HepG2 (cell line): ENCODE measurements at regions not wholly inside any gene's neighbourhood (a gene's known extent, or its start where the extent isn't known, plus 50 kb on each side); places are given as distances from the start of the nearest gene placed in this dataset.

Source experiments
- ATAC-seq: fragments of 200-7000 bp; cut with Tn5 transposase; 3 replicates; pipeline ENCODE4 v1.9.1; 2020; ENCODE audit warnings: mild to moderate bottlenecking, moderate library complexity
- BruUV-seq: library from RNA; stranded (reverse); fragments of 400-500 nt; replicated peaks from 2 replicates; lab custom pipeline; 2021; lab: Mats Ljungman, UMichigan
- CTCF ChIA-PET: fragments of 300-600 bp; formaldehyde crosslinking; extraction: SDS; loops from one replicate; lab custom pipeline; 2021; ENCODE audit warnings: low total read pairs, inconsistent platforms, low intra/inter-chr PET ratio; lab: Yijun Ruan, JAX
- POLR2A ChIA-PET: fragments of 350-600 bp; sonication (Branson Sonifier 250); formaldehyde crosslinking; loops from one replicate; lab custom pipeline; 2020; ENCODE audit warnings: antibody characterized with exemption, inconsistent platforms; lab: Yijun Ruan, JAX
- DNase-seq: peaks from one replicate; pipeline ENCODE4 v3.0.0-alpha.2; 2015; ENCODE audit warnings: low spot score
- FAIRE-seq: peaks from 3 replicates; lab custom pipeline; 2011; peaks lifted over from hg19 to GRCh38; lab: Jason Lieb, UNC
- H2AFZ ChIP-seq: one replicate; pipeline ENCODE4 v1.6.1; 2011; ENCODE audit warnings: low read length, inconsistent platforms
- H3K27ac ChIP-seq: fragments of 300-600 bp; 3 replicates; pipeline ENCODE4 v1.8.0; 2011; ENCODE audit warnings: mixed run types, mild to moderate bottlenecking, mixed read lengths, low read length, inconsistent platforms; ENCODE audit not compliant: insufficient read depth; ENCODE audit errors: extremely low read length
- H3K27me3 ChIP-seq, 2 experiments: fragments of 200-600 bp in 1 of 2; 2 replicates in 1 of 2; 3 replicates in 1 of 2; pipeline versions ENCODE4 v1.6.0 to v1.8.0; 2011; ENCODE audit warnings: low read length in 2 of 2, mild to moderate bottlenecking in 2 of 2, moderate library complexity in 2 of 2, inconsistent platforms in 1 of 2; ENCODE audit not compliant: insufficient read depth in 2 of 2, control insufficient read depth in 1 of 2
- H3K36me3 ChIP-seq, 2 experiments: fragments of 200-600 bp in 1 of 2; replicated peaks in 1 of 2; 2 replicates in 1 of 2; 3 replicates in 1 of 2; pipeline versions ENCODE4 v1.5.1 to v1.8.0; 2011; ENCODE audit warnings: low read length in 2 of 2, inconsistent platforms in 1 of 2; ENCODE audit not compliant: insufficient read depth in 2 of 2, control insufficient read depth in 1 of 2
- H3K4me1 ChIP-seq: 2 replicates; pipeline ENCODE4 v1.5.1; 2012; ENCODE audit warnings: low read length, inconsistent platforms; ENCODE audit not compliant: insufficient read depth
- H3K4me2 ChIP-seq: 2 replicates; pipeline ENCODE4 v1.6.0; 2011; ENCODE audit warnings: low read depth, low read length, inconsistent platforms
- H3K4me3 ChIP-seq, 3 experiments: fragments of 200-600 bp in 1 of 3; sonication (generic), shearing (Covaris generic) in 1 of 3; replicated peaks in 1 of 3; 2 replicates each; pipeline ENCODE4 v1.5.1; 2011 to 2016; ENCODE audit warnings: low read length in 3 of 3, inconsistent platforms in 2 of 3, low read depth in 2 of 3, mild to moderate bottlenecking in 2 of 3, control low read depth in 1 of 3, mixed read lengths in 1 of 3; ENCODE audit not compliant: insufficient read depth in 1 of 3
- H3K79me2 ChIP-seq: one replicate; pipeline ENCODE4 v1.6.1; 2011; ENCODE audit warnings: low read length, inconsistent platforms; ENCODE audit not compliant: insufficient read depth
- H3K9ac ChIP-seq: 2 replicates; pipeline ENCODE4 v1.6.0; 2011; ENCODE audit warnings: mild to moderate bottlenecking, low read depth, low read length, inconsistent platforms; ENCODE audit not compliant: insufficient read depth
- H3K9me3 ChIP-seq: 2 replicates; pipeline ENCODE4 v1.5.1; 2012; ENCODE audit warnings: mild to moderate bottlenecking, low read length
- H4K20me1 ChIP-seq: 2 replicates; pipeline ENCODE4 v1.6.0; 2011; ENCODE audit warnings: inconsistent platforms, mild to moderate bottlenecking, low read length, moderate library complexity; ENCODE audit not compliant: insufficient read depth
- ARID5B ChIP-seq: IDR thresholded peaks from 2 replicates; pipeline ENCODE4 v1.4.0; 2020; ENCODE audit warnings: mild to moderate bottlenecking, missing genetic modification reagents
- ATAD3A ChIP-seq: sonication (generic); formaldehyde crosslinking; IDR thresholded peaks from 2 replicates; pipeline ENCODE4 v1.4.0; 2020; ENCODE audit warnings: missing genetic modification reagents
- BRCA1 ChIP-seq: sonication (generic); formaldehyde crosslinking; IDR thresholded peaks from 2 replicates; pipeline ENCODE4 v1.4.0; 2020; ENCODE audit warnings: missing genetic modification reagents
- GZF1 ChIP-seq: sonication (generic); formaldehyde crosslinking; IDR thresholded peaks from 2 replicates; pipeline ENCODE4 v1.5.1; 2020; ENCODE audit warnings: mild to moderate bottlenecking, missing genetic modification reagents
- HNF4A ChIP-seq: sonication (generic); formaldehyde crosslinking; IDR thresholded peaks from 2 replicates; pipeline ENCODE4 v1.4.0; 2020; ENCODE audit warnings: missing genetic modification reagents
- HOXD1 ChIP-seq: sonication (generic); formaldehyde crosslinking; IDR thresholded peaks from 2 replicates; pipeline ENCODE4 v1.5.0; 2020; ENCODE audit warnings: missing genetic modification reagents
- KMT2B ChIP-seq: IDR thresholded peaks from 2 replicates; pipeline ENCODE4 v1.6.1; 2016; ENCODE audit warnings: missing genetic modification reagents, missing compliant biosample characterization
- POLR2AphosphoS2 ChIP-seq: IDR thresholded peaks from 2 replicates; pipeline ENCODE4 v1.6.1; 2011; ENCODE audit warnings: low read depth, low read length, improper control_type of control experiment
- RBAK ChIP-seq: sonication (generic); formaldehyde crosslinking; IDR thresholded peaks from 2 replicates; pipeline ENCODE4 v1.5.1; 2020; ENCODE audit warnings: mild to moderate bottlenecking, missing genetic modification reagents
- ZC3H13 ChIP-seq: sonication (generic); formaldehyde crosslinking; IDR thresholded peaks from 2 replicates; pipeline ENCODE4 v1.8.1; 2023; ENCODE audit warnings: mild to moderate bottlenecking, missing genetic modification reagents, moderate library complexity
- ZFP90 ChIP-seq: sonication (generic); formaldehyde crosslinking; IDR thresholded peaks from 2 replicates; pipeline ENCODE4 v1.8.0; 2022; ENCODE audit warnings: missing genetic modification reagents, mild to moderate bottlenecking, inconsistent platforms, borderline replicate concordance
- ZNF282 ChIP-seq: fragments of 450-650 bp; IDR thresholded peaks from 2 replicates; pipeline ENCODE4 v1.6.1; 2018; ENCODE audit not compliant: partially characterized antibody
- ZNF567 ChIP-seq: sonication (generic); formaldehyde crosslinking; IDR thresholded peaks from 2 replicates; pipeline ENCODE4 v1.8.1; 2023; ENCODE audit warnings: mild to moderate bottlenecking, missing genetic modification reagents, borderline replicate concordance
- ZNF83 ChIP-seq: sonication (generic); formaldehyde crosslinking; IDR thresholded peaks from 2 replicates; pipeline ENCODE4 v1.4.0; 2020; ENCODE audit warnings: missing genetic modification reagents, mild to moderate bottlenecking, borderline replicate concordance
- ZNF850 ChIP-seq: sonication (generic); formaldehyde crosslinking; conservative IDR thresholded peaks from 2 replicates; pipeline ENCODE4 v1.9.0; 2021; ENCODE audit warnings: mild to moderate bottlenecking, missing genetic modification reagents
- WGBS: methylation state at CpG from one replicate; pipeline ENCODE4 v1.1.6; 2017; ENCODE audit warnings: low lambda C conversion rate; 5-methylcytosine and 5-hydroxymethylcytosine counted together
- in situ Hi-C: cut with HindIII; loops from 2 replicates; pipeline ENCODE4 v1.10.0; 2017; ENCODE audit warnings: low pct_unique_long_range_greater_than_20kb; ENCODE audit not compliant: extremely low pct_ligation_motif_present
- intact Hi-C: fragments of 100-400 bp; cut with micrococcal nuclease; formaldehyde crosslinking; loops from one replicate; pipeline ENCODE4 v1.10.0; 2022; ENCODE audit not compliant: unreplicated experiment

- ATAC-seq: no peak
- no peak overlapping the region for H3K27ac ChIP-seq
- CTCF ChIA-PET: no interaction called here
- H3K4me3 ChIP-seq: no peak overlapping the region
- in situ Hi-C loops (no loop called here), intact Hi-C loops (no loop called here)
- H3K9me3 ChIP-seq: no peaks in the 10 kb centered on the region
- H3K27me3 ChIP-seq: no peaks in the 10 kb centered on the region; a peak in 1 of 5 replicates
- H3K9ac ChIP-seq: no peak overlapping the region
- BruUV-seq: no TSS peak
- WGBS: 0% methylated on average over 3 of the region's 3 CpGs
- H4K20me1 ChIP-seq: no peaks in the 10 kb centered on the region
- no peak for DNase-seq
- POLR2A ChIA-PET: no interaction called here
- TF ChIP-seq ARID5B (CRISPR knock-in tag) (no peak), ZFP90 (CRISPR knock-in tag) (no peak), ZNF83 (CRISPR knock-in tag) (no peak), ATAD3A (CRISPR knock-in tag) (no peak), ZNF850 (CRISPR knock-in tag) (no peak), GZF1 (no peak), ZNF282 (no peak), ZNF567 (CRISPR knock-in tag) (no peak), HNF4A (CRISPR knock-in tag) (no peak), HOXD1 (no peak), ZC3H13 (no peak), BRCA1 (CRISPR knock-in tag) (no peak), POLR2AphosphoS2 (no peak), RBAK (CRISPR knock-in tag) (no peak), KMT2B (no peak)
- no peaks in the 10 kb centered on the region for H3K4me1 ChIP-seq
- no peak overlapping the region for H2AFZ ChIP-seq
- no peaks in the 10 kb centered on the region for H3K36me3 ChIP-seq
- FAIRE-seq: no peak
- H3K4me2 ChIP-seq: no peak overlapping the region
- no peaks in the 10 kb centered on the region for H3K79me2 ChIP-seq
Observed at GRCh38 chr14:95787941-95788340, 74.0 kb upstream of the TCL1A start.
